NCI-H748 (cell line): ENCODE measurements at regions not wholly inside any gene's neighbourhood (a gene's known extent, or its start where the extent isn't known, plus 50 kb on each side); places are given as distances from the start of the nearest gene placed in this dataset.
A peak's percentile ranks its signal among the peaks of the same experiment; 100 is the strongest.

ENCODE experiments used
- DNase-seq: peaks from one replicate; lab custom pipeline; 2025; ENCODE audit not compliant: unreplicated experiment; lab: John Stamatoyannopoulos, UW

GRCh38 chr20:61053487-61053886 lies 198.6 kb upstream of the CDH4 start:
- DNase-seq = no peak

GRCh38 chr20:61053889-61054288 lies 198.2 kb upstream of the CDH4 start:
- no peak for DNase-seq

DNA sequence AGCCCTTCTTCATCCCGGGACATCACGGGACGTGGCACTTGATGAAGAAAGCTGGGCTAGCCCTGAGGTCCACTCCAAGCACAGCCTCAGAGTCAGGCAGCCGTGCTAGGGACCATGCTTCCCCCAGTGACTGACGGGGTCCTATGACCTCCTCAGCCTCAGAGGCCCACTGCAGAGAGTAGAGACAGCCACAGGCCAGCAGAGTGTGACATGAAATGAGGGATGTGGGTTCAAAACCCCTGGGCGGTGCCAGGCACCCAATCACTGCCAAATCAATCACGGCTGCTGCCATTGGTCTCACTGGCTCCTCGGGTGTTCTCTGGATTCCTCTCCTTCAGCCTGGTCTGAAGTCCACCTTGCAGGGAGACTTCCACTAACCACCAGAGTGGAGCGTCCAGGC lies 197.7 kb upstream of the CDH4 start:
- no peak for DNase-seq

DNA sequence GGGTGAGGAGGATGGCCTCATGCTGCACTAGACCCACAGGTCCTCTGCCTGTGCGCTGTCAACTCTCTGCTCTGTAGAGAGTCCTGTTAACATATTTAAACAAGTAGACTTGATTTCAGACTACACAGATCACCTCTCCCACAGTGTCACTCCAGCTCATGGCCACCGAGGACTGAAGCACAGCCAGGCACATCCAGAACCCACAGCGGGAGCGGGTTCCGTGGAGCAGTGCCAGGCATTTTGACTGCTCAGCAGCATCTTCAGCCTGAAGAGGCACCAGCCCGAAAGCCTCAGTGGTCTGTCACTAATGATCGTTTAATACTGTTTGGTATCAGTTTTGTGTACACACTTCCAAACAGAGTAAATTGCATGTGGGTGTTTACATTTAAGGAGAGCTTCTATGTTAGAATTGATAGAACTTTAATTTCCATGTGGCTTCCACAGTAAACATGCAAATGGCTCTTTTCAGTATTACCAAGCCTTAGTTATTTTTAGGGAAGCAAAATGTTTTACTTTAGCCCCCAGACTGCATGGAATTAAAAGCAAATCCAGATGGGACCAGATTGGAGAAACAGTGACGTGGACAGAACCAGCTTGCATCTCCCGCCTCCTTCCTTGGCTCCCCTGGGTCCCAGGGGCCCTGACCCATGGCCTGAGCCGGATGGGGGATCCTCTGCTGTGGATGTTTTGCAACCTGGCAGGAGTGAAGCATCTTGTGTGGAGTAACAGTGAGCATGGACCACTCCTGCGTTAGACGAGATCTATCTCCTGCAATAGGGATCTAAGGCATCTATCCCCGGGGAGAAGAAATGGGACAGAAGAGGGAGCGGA lies 196.7 kb upstream of the CDH4 start:
- peak; percentile 72 for DNase-seq

DNA sequence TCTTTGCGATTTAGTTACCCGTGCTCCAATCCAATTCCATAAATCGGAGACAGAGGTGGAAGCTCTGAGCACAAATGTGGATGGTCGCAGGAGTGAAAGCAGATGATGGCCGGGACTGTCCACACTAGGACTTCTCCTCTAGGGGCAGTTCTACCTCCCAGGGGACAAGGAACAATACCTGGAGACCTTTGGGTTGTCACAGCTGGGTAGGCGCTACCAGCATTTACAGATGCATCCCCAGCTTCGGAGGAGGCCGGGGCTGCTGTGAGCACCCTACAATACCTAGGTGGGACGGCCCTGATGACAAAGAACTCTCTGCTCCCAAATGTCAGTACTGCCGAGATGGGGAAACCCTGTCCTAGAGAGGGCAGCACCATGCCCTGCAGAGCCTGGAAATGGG lies 195.9 kb upstream of the CDH4 start:
- DNase-seq = no peak

DNA sequence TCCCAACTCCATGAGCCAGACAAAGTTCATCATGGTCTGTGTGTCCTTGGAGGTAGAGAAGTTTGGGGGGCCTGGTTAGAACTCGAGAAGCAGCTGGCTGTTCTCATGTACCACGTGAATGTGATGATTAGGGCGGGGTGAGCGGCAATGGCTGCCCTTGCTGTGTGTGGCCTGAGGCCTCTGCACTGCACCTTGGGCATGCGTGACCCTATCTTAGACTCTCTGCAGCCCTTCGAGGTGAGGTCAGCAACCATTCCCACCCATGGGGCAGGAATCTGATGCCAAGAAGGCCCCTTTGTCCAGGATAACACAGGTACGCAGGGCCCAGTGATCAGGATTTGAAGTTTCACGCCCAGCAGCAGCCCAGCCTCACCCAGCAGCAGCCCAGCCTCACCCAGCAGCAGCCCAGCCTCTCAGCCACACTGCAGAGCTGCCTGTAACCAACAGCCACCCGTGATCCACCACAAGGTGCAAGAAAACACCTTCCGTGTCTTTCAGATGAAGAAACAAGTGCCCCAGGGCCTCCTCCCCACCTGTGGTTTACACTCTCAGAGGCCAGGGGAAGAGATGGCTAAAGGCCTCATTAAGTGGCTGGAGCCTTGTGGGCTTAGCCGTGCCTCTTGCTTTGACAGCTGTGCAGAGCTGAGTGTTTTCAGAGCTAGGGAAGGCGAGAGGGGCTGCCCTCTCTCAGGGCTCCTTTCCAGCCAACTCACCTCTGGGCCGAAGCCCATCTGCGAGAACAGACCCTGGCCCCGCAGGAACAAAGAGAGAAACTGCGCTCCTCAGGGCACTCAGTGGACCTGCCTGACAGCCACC lies 195.2 kb upstream of the CDH4 start:
- DNase-seq = no peak

DNA sequence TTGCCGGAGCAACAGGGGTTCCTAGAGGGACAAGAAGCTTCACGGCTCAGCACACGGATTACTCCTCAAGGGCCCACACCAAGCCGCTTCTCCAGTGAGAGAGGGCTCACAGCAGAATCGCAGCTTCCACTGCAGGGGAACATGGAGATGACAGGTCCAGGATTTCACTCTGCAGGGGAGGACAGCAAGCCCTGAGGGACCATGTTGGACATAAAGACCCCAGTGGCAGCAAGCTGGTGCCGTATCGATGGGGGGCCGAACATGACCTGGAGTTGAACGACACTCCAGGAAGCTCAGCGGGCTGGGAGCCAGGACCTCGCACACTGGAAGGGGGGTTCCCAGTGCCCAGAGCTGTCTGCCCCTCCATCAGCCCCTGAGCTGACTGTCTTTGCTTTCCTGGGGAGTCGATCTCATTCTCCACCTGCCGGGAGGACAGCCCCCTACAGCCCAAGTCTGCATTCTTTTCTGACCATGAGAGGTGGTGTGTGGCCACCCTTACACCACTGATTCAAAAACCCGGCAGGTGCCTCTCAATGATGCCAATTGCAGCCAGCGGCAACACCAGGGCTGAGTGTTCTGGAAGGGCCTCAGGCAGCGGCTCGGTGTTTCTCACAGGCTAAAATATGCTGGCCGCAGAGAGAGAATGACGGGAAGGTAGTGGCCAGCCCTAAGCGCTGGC lies 194.5 kb upstream of the CDH4 start:
- peak; percentile 2 for DNase-seq

DNA sequence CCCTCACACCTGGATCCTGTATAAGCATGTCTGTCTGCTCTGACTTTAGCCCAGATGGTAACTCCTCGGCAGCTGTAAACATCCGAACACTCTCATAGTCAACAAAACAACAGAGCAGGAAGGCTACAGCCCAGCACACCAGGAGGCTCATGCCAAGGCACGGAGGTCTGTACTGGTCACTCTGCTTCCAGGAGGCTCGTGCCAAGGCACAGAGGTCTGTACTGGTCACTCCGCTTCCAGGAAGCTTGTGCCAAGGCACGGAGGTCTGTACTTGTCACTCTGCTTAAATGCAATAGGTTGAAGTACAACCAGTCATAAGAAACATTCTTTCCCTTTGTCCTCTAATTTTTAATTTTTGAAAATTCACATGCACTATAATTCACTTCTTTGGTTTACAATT lies 190.1 kb upstream of the CDH4 start:
- no peak for DNase-seq

GRCh38 chr20:61065853-61066252 lies 186.2 kb upstream of the CDH4 start:
- DNase-seq = no peak

DNA sequence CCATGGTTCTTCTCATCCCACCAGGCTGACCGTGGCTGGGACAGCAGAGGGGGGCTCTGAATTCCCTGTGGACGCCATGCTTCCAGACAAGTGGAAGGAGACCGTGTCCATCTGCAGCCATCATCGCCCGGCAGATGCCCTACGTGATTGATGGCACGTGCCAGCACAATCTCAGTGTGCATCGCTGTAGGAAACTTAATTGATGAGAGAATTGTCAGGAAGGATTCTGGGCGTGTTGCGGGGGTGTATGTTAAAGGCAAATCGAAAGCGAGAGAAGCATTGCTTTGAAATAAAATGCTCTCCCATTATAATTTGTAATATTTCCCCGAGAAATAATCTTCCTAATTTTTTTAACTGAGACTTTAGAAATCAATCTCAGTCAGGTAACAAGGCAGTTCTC lies 185.5 kb upstream of the CDH4 start:
- no peak for DNase-seq

DNA sequence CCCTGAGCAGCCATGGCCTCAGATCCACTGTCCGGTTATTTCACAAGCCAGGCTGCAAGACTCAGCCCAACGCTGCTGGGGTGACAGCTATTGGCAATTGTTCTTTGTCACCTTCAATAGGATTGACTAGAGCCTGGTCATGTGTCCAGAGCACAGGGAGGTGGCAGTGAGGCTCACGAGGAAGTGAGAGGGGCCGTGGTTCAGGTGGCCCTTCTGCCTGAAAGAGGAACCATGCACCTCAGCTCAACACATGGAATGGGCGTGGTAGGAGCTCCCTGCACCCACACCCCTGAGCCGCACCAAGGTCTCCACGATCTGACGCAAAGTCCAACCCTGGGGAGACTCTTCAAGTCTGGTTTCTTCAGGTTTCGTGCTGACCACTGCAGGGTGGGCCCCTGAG lies 184.8 kb upstream of the CDH4 start:
- no peak for DNase-seq

DNA sequence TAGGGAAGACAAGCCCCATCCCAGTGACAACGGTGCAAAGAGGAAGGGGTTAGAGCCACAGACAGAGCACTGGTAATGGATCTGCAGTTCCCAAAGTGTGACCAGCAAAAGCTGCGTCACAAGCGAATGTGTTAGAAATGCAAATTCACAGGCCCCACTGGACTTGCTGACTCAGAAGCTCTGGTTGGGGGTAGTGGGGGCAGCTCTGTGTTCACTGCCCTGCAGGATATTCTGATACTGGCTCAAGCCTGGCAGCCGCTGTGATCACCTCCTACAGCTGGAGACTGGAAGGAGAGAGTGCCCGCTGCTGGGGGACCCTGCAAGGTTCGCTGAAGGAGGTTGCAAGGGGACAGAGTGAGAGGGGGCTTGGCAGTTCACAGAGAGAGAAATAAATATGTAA lies 179.7 kb upstream of the CDH4 start:
- no peak for DNase-seq

DNA sequence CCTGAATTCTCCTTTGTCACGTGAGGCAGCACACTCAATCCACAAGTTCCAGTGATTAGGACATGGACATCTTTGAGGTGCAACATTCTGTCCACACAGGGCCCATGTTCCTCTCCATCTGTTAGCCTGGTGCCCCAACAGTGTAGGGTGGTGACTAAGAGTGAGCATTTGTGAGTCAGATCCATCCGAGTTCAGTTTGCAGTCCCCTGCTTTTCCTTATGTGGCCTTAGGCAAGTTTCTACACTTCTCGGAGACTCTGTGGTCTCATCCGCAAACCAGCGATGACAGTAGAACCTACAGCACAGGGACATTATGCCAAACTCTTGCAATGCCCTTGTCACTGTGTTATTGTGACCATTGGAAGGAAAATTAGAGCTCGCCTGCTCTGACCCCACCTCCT lies 178.7 kb upstream of the CDH4 start:
- DNase-seq = no peak

DNA sequence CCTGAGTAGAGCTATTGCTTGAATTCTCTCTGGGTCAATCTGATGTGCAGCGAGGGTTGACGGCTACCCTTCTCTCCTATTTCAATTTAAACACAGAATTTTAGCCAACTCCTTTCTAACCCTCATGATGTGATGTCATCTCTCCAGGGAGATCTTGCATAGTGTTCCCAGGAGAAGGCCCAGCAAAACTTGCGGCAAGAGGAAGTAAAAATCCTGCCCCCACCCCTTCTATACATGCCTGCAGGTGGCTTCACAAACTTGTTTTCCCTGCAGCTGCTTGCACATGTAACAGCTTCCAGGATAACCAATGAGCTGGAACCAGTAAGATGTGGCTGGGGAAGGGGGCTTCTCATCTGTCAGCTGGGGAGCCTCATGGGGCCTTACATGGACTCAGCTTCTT lies 169.3 kb upstream of the CDH4 start:
- DNase-seq = no peak

- no peak for DNase-seq
Measured at GRCh38 chr20:61083431-61083830, 168.6 kb upstream of the CDH4 start.

- DNase-seq = no peak
Measured at GRCh38 chr20:61086031-61086430, 166.0 kb upstream of the CDH4 start.

- no peak for DNase-seq
Measured at GRCh38 chr20:61090541-61090940, 161.5 kb upstream of the CDH4 start.

GRCh38 chr20:61092251-61092650 lies 159.8 kb upstream of the CDH4 start:
- DNase-seq = peak; percentile 79

DNA sequence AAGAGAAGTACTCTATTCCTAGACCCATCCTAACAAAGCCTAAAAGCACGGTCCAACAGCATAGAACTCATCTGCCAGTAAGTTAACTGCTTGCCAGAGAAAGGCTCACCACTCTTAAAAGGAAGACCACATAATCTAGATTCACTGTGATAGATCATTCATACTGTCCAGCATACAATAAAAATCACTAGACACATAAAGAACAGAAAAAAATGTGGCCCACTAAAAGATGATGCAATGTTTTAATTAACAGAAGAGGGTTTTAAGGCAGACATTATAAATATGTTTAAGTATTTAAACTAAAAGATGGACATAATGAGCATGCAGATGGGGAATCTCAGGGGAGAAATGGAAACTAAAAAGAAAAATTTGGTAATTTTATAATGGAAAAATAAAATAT lies 157.5 kb upstream of the CDH4 start:
- DNase-seq = no peak

DNA sequence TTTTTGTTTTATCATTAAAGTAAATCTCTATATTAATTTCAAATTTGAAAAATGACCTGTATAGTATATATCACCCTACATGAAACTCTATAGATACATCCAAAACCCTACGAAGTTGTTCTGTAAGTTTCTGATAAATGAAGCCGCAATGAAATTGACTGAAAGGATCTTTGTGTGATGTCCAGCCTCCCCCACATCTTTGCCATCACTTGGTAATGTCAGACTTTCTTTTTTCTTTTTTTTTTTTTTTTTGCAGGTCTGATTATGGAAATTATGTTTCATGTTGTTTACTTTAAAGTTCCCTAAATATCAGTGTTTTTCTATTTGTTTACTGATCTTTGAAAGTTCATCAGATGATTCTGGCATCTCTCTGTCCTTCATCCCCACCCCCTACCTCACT lies 155.6 kb upstream of the CDH4 start:
- no peak for DNase-seq

DNA sequence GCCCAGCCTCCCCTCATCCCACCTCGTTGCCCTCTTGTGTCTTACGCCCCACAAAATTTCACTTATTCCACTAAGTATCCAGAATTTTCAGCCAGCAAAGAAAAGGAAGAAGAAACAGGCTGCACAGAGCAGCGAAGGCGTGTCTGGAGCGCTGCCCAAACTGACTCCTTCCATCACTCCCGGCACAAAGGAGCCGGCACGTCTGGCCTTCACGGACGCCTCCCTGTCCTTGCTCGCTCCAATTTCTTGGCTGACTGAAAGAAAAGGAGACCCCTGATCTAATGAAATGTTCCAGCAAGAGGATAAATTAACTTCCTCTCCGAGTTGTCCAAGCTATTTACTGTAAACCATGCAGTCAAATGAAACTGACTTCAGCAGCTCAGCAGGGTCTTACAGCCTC lies 152.3 kb upstream of the CDH4 start:
- no peak for DNase-seq

DNA sequence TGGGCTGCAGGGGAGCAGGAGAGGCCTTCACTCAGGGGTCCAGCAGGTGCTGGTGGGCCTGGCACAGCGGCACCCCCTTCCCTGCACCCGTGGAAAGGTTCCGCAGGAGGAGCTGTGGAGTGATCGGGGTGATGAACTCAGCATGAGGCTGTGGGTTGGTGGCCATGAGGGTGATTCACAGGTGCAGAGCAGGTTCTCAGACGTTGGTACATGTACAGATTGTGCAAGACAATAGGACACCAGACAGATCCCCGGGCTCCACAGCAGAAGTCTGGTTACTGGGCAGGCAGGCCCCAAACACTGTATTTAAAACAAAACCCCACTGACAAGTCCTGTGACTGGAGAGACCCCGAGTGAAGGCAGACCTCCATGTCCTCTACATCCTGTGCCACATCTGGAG lies 151.6 kb upstream of the CDH4 start:
- DNase-seq = no peak
